ENCODE measurements at regions not wholly inside any gene's neighbourhood (a gene's known extent, or its start where the extent isn't known, plus 50 kb on each side); places are given as distances from the start of the nearest gene placed in this dataset.
"Not testable (repeated sequence)": the region's sequence is repeated elsewhere in the genome, so short reads cannot be mapped to it uniquely, and the experiment has no call there.

DNA sequence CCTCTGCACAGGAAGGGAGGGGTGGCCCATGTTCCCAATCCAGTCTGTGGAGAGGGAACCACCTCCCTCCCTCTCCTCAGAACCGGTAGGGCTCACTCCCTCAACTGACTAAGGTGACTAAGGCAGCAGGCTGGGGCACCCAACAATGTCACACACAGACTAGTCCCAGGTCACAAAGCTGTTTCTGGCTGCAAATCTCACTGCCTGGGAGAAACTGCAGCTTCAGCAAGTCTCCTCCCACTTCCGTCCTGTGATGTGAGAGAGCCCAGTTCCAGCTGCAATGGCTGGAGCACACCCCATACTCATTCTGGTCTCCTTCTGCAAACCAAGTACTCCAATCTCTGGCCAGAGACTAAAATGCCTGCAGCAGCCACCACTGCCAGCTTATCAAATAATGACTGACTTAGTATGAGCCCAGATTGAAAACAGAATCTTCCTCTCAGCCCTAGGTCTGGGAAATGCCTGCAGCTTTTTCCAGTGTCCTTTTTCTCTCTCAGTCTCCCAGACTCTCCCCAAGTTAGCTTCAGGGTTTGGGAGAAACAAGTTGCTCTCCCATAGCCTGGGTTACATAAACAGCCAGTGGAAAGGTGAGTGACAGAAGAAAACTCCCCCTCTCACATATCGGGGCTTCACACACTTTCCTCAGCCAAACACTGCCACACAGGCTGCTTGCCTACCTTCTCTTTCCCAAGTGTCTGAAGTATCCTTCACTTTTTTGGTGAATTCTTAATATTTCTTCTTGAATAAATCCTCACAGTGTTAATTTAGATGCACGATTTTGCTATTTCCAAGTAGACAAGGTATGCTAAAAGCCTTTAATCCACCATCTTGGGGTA, 247.4 kb upstream of the RASA1 start:
- Histone ChIP-seq H3K27ac (ENCODE audit: low read depth in 2 of 2, low read length in 2 of 2) (peak overlapping the region; percentile 11 to 18), H3K9me3 (ENCODE audit: control insufficient read depth in 2 of 2, low read length in 2 of 2) (no peaks in the 10 kb centered on the region), H3K36me3 (ENCODE audit: control insufficient read depth in 2 of 2, insufficient read depth in 2 of 2, low read length in 2 of 2) (no peaks in the 10 kb centered on the region), H3K4me3 (ENCODE audit: low read length in 2 of 2) (no peak overlapping the region), H3K27me3 (ENCODE audit: control insufficient read depth in 2 of 2, insufficient read depth in 2 of 2, low read length in 2 of 2) (no peaks in the 10 kb centered on the region), H3K4me1 (ENCODE audit: control insufficient read depth in 2 of 2, insufficient read depth in 2 of 2, low read length in 2 of 2) (peaks cover 3 to 5% of the 10 kb centered on the region in 2 donors), H3K9ac (ENCODE audit: low read depth in 1 of 2, low read length in 2 of 2) (no peak overlapping the region)

DNA sequence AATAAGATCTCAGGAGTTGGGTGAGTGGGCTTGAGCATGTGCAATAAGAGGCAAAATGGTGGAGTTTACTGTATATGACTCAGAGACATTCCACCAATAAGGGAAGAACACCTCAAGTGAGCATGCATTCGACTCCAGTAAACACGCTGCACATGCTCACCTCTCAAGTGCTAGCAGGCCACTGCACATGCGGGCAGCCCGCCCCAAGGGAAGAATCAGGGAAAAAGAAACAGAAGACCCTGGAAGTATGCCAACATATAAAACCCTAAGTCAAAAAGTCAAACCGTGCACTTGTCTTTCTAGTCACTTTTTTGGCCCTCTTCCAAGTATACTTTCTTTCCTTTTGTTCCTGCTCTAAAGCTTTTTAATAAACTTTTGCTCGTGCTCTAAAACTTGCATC, 245.3 kb upstream of the RASA1 start:
- no peak overlapping the region for H3K9ac ChIP-seq (ENCODE audit: low read depth in 1 of 2, low read length in 2 of 2)
- peaks cover 3 to 5% of the 10 kb centered on the region in 2 donors for H3K4me1 ChIP-seq (ENCODE audit: control insufficient read depth in 2 of 2, insufficient read depth in 2 of 2, low read length in 2 of 2)
- H3K27me3 ChIP-seq (ENCODE audit: control insufficient read depth in 2 of 2, insufficient read depth in 2 of 2, low read length in 2 of 2), result no peaks in the 10 kb centered on the region
- no peak overlapping the region for H3K27ac ChIP-seq (ENCODE audit: low read depth in 2 of 2, low read length in 2 of 2)
- H3K4me3 ChIP-seq (ENCODE audit: low read length in 2 of 2), result no peak overlapping the region
- no peaks in the 10 kb centered on the region for H3K9me3 ChIP-seq (ENCODE audit: control insufficient read depth in 2 of 2, low read length in 2 of 2)
- no peaks in the 10 kb centered on the region for H3K36me3 ChIP-seq (ENCODE audit: control insufficient read depth in 2 of 2, insufficient read depth in 2 of 2, low read length in 2 of 2)

DNA sequence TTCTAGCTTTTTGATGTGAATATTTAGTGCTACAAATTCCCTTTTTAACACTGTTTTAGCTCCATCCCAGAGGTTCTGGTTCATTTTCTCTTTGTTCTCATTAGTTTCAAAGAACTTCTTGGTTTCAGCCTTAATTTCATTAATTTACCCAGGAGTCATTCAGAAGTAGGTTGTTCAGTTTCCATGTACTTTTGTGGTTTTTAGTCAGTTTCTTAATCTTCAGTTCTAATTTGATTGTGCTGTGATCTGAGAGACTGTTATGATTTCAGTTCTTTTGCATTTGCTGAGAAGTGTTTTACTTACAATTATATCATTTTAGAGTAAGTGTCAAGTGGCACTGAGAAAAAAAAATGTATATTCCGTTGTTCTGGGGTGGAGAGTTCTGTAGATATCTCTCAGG, 240.1 kb upstream of the RASA1 start:
- Histone ChIP-seq H3K27ac (ENCODE audit: low read depth in 2 of 2, low read length in 2 of 2) (no peak overlapping the region), H3K27me3 (ENCODE audit: control insufficient read depth in 2 of 2, insufficient read depth in 2 of 2, low read length in 2 of 2) (peaks cover 0 to 2% of the 10 kb centered on the region in 2 donors), H3K36me3 (ENCODE audit: control insufficient read depth in 2 of 2, insufficient read depth in 2 of 2, low read length in 2 of 2) (no peaks in the 10 kb centered on the region), H3K9ac (ENCODE audit: low read depth in 1 of 2, low read length in 2 of 2) (no peak overlapping the region), H3K4me1 (ENCODE audit: control insufficient read depth in 2 of 2, insufficient read depth in 2 of 2, low read length in 2 of 2) (no peaks in the 10 kb centered on the region), H3K4me3 (ENCODE audit: low read length in 2 of 2) (no peak overlapping the region), H3K9me3 (ENCODE audit: control insufficient read depth in 2 of 2, low read length in 2 of 2) (no peaks in the 10 kb centered on the region)

DNA sequence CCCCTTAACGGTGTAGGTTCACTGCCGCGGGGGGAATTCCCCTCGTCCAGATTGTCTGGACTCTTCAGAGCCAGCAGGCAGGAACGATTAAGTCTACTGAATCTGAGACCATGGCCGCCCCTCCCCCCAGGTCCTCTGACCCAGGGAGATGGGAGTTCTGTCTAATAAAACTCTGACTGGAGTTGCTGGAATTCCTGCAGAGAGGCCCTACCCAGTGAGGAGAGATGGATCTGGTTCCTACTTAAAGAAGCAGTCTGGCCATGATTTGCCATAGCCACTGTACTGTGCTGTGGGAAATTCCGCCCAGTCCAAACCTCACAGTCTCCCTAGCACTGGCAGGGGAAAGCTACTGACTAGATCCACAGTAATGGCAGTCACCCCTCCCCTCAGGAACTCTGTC, 237.7 kb upstream of the RASA1 start:
- no peak overlapping the region for H3K9ac ChIP-seq (ENCODE audit: low read depth in 1 of 2, low read length in 2 of 2)
- no peaks in the 10 kb centered on the region for H3K36me3 ChIP-seq (ENCODE audit: control insufficient read depth in 2 of 2, insufficient read depth in 2 of 2, low read length in 2 of 2)
- no peak overlapping the region for H3K4me3 ChIP-seq (ENCODE audit: low read length in 2 of 2)
- H3K27me3 ChIP-seq (ENCODE audit: control insufficient read depth in 2 of 2, insufficient read depth in 2 of 2, low read length in 2 of 2), result peaks cover 0 to 2% of the 10 kb centered on the region in 2 donors
- H3K9me3 ChIP-seq (ENCODE audit: control insufficient read depth in 2 of 2, low read length in 2 of 2), result no peaks in the 10 kb centered on the region
- H3K4me1 ChIP-seq (ENCODE audit: control insufficient read depth in 2 of 2, insufficient read depth in 2 of 2, low read length in 2 of 2), result no peaks in the 10 kb centered on the region
- H3K27ac ChIP-seq (ENCODE audit: low read depth in 2 of 2, low read length in 2 of 2), result no peak overlapping the region

DNA sequence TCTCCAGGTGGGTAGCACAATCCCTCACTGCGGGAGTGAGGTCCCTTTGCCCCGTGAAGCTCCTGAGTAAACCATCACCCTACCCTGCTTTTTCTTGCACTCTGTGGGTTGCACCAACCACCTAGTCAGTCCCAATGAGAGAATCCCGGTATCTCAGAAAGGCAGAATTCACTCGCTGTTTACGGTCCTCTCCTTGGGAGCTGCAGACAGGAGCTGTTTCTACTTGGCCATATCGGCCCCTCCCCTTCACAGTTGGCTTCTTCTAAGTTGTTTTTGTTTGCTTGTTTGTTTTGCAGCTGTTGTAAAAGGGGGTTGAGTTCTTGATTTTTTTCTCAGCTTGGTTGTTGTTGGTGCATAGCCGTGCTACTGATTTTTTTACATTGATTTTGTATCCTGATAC, 237.0 kb upstream of the RASA1 start:
- H3K36me3 ChIP-seq (ENCODE audit: control insufficient read depth in 2 of 2, insufficient read depth in 2 of 2, low read length in 2 of 2), result no peaks in the 10 kb centered on the region
- H3K27ac ChIP-seq (ENCODE audit: low read depth in 2 of 2, low read length in 2 of 2), result no peak overlapping the region
- H3K27me3 ChIP-seq (ENCODE audit: control insufficient read depth in 2 of 2, insufficient read depth in 2 of 2, low read length in 2 of 2), result peaks cover 0 to 2% of the 10 kb centered on the region in 2 donors
- H3K9ac ChIP-seq (ENCODE audit: low read depth in 1 of 2, low read length in 2 of 2), result no peak overlapping the region
- H3K9me3 ChIP-seq (ENCODE audit: control insufficient read depth in 2 of 2, low read length in 2 of 2), result no peaks in the 10 kb centered on the region
- H3K4me1 ChIP-seq (ENCODE audit: control insufficient read depth in 2 of 2, insufficient read depth in 2 of 2, low read length in 2 of 2), result no peaks in the 10 kb centered on the region
- H3K4me3 ChIP-seq (ENCODE audit: low read length in 2 of 2), result no peak overlapping the region

DNA sequence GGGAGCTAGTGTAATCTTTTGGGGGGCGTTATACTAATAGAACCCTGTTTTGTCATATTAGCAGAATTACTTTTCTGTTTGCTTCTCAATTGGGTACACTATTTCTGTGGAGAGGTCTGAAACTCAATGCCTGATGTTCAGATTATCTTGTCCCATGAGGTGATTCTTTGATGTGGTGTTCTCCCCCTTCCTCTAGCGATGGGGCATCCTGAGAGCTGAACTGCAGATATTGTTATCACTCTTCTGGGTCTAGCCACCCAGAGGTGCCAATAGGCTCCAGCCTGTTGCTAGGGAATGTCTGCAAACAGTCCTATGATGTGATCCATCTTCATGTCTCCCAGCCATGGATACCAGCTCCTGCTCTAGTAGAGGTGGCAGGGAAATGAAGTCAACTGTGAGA, 233.1 kb upstream of the RASA1 start:
- H3K36me3 ChIP-seq (ENCODE audit: control insufficient read depth in 2 of 2, insufficient read depth in 2 of 2, low read length in 2 of 2), result no peaks in the 10 kb centered on the region
- H3K4me1 ChIP-seq (ENCODE audit: control insufficient read depth in 2 of 2, insufficient read depth in 2 of 2, low read length in 2 of 2), result no peaks in the 10 kb centered on the region
- H3K27me3 ChIP-seq (ENCODE audit: control insufficient read depth in 2 of 2, insufficient read depth in 2 of 2, low read length in 2 of 2), result peaks cover 0 to 2% of the 10 kb centered on the region in 2 donors
- H3K4me3 ChIP-seq (ENCODE audit: low read length in 2 of 2), result no peak overlapping the region
- H3K27ac ChIP-seq (ENCODE audit: low read depth in 2 of 2, low read length in 2 of 2), result no peak overlapping the region
- no peaks in the 10 kb centered on the region for H3K9me3 ChIP-seq (ENCODE audit: control insufficient read depth in 2 of 2, low read length in 2 of 2)
- no peak overlapping the region for H3K9ac ChIP-seq (ENCODE audit: low read depth in 1 of 2, low read length in 2 of 2)

DNA sequence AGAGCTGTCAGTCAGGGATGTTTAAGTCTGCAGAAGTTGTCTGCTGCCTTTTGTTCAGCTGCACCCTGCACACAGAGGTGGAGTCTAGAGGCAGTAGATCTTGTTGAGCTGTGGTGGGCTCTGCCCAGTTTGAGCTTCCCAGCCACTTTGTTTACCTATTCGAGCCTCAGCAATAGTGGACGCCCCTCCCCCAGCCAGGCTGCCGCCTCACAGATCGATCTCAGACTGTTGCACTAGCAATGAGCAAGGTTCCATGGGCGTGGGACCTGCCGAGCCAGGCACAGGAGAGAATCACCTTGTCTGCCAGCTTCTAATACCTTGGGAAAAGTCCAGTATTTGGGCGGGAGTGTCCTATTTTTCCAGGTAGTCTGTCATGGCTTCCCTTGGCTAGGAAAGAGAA, 225.1 kb upstream of the RASA1 start:
- no peak overlapping the region for H3K4me3 ChIP-seq (ENCODE audit: low read length in 2 of 2)

GRCh38 chr5:87048156-87048555, 219.5 kb upstream of the RASA1 start:
- peaks cover 0 to 2% of the 10 kb centered on the region in 2 donors for H3K9me3 ChIP-seq (ENCODE audit: control insufficient read depth in 2 of 2, low read length in 2 of 2)
- no peak overlapping the region for H3K27ac ChIP-seq (ENCODE audit: low read depth in 2 of 2, low read length in 2 of 2)
- H3K4me3 ChIP-seq (ENCODE audit: low read length in 2 of 2), result no peak overlapping the region
- no peaks in the 10 kb centered on the region for H3K4me1 ChIP-seq (ENCODE audit: control insufficient read depth in 2 of 2, insufficient read depth in 2 of 2, low read length in 2 of 2)
- no peaks in the 10 kb centered on the region for H3K36me3 ChIP-seq (ENCODE audit: control insufficient read depth in 2 of 2, insufficient read depth in 2 of 2, low read length in 2 of 2)
- H3K27me3 ChIP-seq (ENCODE audit: control insufficient read depth in 2 of 2, insufficient read depth in 2 of 2, low read length in 2 of 2), result no peaks in the 10 kb centered on the region
- no peak overlapping the region for H3K9ac ChIP-seq (ENCODE audit: low read depth in 1 of 2, low read length in 2 of 2)

More for the DNA sequence above, 225.1 kb upstream of the RASA1 start:
- H3K36me3 ChIP-seq (ENCODE audit: control insufficient read depth in 2 of 2, insufficient read depth in 2 of 2, low read length in 2 of 2), result no peaks in the 10 kb centered on the region
- no peaks in the 10 kb centered on the region for H3K4me1 ChIP-seq (ENCODE audit: control insufficient read depth in 2 of 2, insufficient read depth in 2 of 2, low read length in 2 of 2)
- no peak overlapping the region for H3K27ac ChIP-seq (ENCODE audit: low read depth in 2 of 2, low read length in 2 of 2)
- H3K9me3 ChIP-seq (ENCODE audit: control insufficient read depth in 2 of 2, low read length in 2 of 2), result no peaks in the 10 kb centered on the region
- H3K27me3 ChIP-seq (ENCODE audit: control insufficient read depth in 2 of 2, insufficient read depth in 2 of 2, low read length in 2 of 2), result no peaks in the 10 kb centered on the region
- no peak overlapping the region for H3K9ac ChIP-seq (ENCODE audit: low read depth in 1 of 2, low read length in 2 of 2)

GRCh38 chr5:87049012-87049411, 218.7 kb upstream of the RASA1 start:
- H3K36me3 ChIP-seq (ENCODE audit: control insufficient read depth in 2 of 2, insufficient read depth in 2 of 2, low read length in 2 of 2); H3K27ac ChIP-seq (ENCODE audit: low read depth in 2 of 2, low read length in 2 of 2); H3K4me3 ChIP-seq (ENCODE audit: low read length in 2 of 2); H3K27me3 ChIP-seq (ENCODE audit: control insufficient read depth in 2 of 2, insufficient read depth in 2 of 2, low read length in 2 of 2); H3K9me3 ChIP-seq (ENCODE audit: control insufficient read depth in 2 of 2, low read length in 2 of 2); H3K4me1 ChIP-seq (ENCODE audit: control insufficient read depth in 2 of 2, insufficient read depth in 2 of 2, low read length in 2 of 2); H3K9ac ChIP-seq (ENCODE audit: low read depth in 1 of 2, low read length in 2 of 2): not testable (repeated sequence)

DNA sequence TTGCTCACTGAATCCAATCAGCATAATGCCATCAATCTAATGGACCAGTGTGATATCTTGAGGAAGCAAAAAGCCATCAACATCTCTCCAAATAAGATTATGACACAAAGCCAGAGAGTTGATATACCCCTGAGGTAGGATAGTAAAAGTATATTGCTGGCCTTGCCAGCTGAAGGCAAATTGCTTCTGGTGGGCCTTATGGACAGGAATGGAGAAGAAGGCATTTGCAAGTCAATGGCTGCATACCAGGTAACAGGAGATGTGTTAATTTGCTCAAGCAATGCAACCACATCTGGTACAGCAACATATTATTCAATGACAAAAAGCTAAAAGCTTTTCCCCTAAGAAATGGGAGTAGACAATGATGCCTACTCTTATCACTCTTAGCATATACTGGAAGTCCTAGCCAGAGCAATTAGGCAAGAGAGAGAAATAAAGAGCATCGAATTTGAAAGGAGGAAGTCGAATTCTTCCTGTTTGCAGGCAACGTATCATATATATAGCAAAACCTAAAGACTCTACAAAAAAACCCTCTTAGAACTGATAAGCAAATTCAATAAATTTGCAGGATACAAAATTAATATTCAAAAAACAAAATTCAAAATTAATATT, 216.1 kb upstream of the RASA1 start:
- H3K9me3 ChIP-seq (ENCODE audit: control insufficient read depth in 2 of 2, low read length in 2 of 2), result peaks cover 0 to 2% of the 10 kb centered on the region in 2 donors
- no peak overlapping the region for H3K9ac ChIP-seq (ENCODE audit: low read depth in 1 of 2, low read length in 2 of 2)
- no peaks in the 10 kb centered on the region for H3K4me1 ChIP-seq (ENCODE audit: control insufficient read depth in 2 of 2, insufficient read depth in 2 of 2, low read length in 2 of 2)
- no peaks in the 10 kb centered on the region for H3K36me3 ChIP-seq (ENCODE audit: control insufficient read depth in 2 of 2, insufficient read depth in 2 of 2, low read length in 2 of 2)
- no peaks in the 10 kb centered on the region for H3K27me3 ChIP-seq (ENCODE audit: control insufficient read depth in 2 of 2, insufficient read depth in 2 of 2, low read length in 2 of 2)
- no peak overlapping the region for H3K4me3 ChIP-seq (ENCODE audit: low read length in 2 of 2)
- no peak overlapping the region for H3K27ac ChIP-seq (ENCODE audit: low read depth in 2 of 2, low read length in 2 of 2)

Data from mucosa of rectum (tissue), 2 donors.